Germinal center (tissue), 1 donor: ENCODE measurements at regions not wholly inside any gene's neighbourhood (a gene's known extent, or its start where the extent isn't known, plus 50 kb on each side); places are given as distances from the start of the nearest gene placed in this dataset.
"Not testable (repeated sequence)": the region's sequence is repeated elsewhere in the genome, so short reads cannot be mapped to it uniquely, and the experiment has no call there.

Experiments used
- DNase-seq: peaks from one replicate; pipeline ENCODE4 v3.0.0; 2012; ENCODE audit warnings: mixed read lengths, low spot score

DNA sequence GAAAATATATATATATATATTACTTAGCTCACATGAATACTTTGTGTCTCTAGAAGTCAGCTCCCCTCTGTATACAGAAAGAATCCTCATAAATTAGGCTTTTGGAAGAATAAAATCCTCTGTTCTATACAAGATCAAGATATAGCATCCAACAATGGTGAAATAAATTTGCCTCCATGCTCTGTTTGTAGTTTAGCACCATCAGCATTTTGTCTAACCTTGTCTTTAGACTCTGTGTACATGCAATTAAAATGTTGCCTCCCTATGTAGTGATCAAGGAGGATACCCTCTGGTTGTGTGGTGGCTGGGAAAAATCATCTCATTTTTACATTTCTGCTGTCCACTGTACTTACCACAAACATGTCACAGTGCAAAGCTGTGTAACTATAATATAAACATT is 189.7 kb downstream of the C7orf25 start:
- no peak for DNase-seq

DNA sequence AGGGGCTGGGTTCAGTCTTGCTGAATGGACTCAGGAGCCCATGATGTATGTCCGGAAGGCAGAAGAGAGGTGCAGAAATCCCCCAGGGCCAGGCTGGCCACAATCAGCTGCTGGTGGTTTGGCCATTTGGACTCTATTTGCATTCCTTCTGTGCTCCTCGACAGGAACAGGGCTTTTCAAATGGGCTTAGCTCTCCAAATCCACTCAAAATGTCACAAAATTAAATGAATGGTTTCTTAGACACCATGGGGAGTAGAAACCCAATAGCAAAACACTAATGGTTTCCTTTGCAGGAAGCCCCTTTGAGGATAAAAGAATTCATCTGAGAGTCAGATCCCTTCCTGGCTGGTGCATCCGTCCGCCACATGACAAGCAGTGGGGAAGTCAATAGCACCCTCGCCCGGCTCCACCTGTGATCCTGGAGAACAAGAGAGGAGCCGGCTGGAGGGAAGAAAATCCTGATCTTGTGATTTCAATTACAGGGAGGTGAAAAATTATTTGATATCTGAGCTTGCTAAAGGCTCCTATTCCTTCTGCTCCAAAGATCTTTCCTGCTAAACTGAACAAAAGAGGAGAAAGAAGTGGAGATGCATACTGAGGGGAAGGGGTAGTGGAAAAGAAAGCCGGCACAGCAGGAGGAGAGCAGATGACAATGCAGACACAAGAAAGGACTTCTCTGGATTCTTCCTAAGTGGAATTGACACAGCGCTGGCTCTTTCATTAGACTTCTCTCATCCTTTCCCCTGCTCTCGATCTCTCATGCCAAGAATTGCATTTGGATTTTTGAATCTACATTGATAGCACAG is 190.7 kb downstream of the C7orf25 start:
- no peak for DNase-seq

DNA sequence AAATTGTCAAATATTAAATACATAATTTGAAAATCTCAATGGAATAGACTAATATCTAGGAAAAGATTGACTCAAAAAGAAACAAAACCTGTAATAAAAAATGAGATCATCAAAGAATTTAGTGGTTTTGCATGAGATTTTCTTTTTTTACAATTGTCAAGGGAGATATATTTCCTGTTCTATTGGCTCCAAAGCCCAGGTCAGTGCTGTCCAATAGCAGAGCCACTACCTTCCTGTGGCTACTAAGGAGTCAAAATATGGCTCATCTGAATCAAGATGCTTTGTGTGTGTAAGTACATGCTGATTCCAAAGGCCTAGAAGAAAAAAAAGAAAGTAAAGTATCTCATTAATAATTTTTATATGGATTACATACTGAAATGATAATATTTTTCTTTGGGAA is 191.9 kb downstream of the C7orf25 start:
- DNase-seq: no peak

DNA sequence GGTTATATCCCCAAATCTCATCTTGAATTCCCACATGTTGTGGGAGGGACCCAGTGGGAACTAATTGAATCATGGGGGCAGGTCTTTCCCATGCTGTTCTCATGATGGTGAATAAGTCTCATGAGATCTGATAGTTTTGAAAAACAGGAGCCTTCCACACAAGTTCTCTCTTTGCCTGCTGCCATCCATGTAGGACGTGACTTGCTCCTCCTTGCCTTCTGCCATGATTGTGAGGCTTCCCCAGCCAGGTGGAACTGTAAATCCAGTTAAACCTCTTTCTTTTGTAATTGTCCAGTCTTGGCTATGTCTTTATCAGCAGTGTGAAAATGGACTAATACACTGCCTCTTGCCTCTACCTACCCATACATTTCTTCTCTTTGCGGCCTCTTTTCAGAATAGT is 193.4 kb downstream of the C7orf25 start:
- DNase-seq: not testable (repeated sequence)

DNA sequence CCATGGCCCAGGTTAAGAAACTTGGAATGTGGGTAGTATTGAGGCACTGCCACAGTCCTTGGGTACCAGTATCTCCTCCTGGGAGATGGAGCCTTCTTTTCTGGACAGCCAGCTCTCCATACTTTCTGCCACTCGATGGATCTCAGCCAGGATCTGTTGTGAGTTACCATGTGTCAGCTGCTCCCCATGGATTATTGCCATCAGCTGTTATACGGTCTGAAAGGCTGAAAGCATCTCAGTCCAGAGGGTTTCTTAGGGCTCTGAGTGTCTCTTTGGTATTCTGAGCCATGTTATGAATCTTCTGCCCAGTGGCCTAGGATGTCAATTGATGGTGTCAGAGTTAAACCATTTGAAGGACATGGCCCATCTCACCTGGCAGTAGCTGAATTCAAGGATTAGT is 197.5 kb downstream of the C7orf25 start:
- no peak for DNase-seq

DNA sequence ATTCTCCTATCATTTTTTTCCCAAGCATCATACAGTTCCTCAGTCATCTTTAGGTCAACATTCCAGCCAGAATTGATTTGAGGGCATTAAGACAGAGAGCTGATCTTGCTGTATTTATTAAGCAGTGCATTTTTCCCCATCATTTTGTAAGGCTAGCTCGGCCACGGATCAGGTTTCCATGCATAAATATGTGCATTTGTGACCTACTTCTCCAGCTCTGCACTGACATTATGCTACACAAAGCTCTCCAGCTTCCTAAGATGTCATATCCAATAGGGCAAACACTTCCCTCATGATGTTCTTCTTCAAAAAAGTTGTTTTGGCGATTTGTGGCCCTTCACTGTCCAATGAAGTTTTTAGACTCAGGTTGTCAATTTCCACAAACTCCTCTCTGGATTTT is 202.6 kb downstream of the C7orf25 start:
- DNase-seq: no peak

DNA sequence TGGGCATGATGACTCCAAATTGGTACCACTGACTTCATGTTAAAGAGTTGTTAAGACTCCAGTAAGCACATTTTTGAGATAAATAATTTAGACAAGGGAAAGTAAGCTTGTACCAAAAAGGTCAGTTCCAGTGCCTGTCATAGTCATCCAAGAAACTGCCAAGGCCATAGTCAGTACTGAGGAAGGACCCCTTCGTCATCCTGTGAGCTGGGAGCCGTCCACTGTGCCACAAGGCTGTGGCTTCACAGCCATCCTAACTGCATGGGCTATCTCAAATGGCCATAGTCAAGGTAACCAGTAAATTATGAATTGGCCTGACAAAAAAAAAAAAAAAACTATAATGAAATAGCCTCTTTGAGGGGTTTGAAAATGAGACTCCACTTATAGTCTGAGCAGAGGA is 207.2 kb downstream of the C7orf25 start:
- no peak for DNase-seq

DNA sequence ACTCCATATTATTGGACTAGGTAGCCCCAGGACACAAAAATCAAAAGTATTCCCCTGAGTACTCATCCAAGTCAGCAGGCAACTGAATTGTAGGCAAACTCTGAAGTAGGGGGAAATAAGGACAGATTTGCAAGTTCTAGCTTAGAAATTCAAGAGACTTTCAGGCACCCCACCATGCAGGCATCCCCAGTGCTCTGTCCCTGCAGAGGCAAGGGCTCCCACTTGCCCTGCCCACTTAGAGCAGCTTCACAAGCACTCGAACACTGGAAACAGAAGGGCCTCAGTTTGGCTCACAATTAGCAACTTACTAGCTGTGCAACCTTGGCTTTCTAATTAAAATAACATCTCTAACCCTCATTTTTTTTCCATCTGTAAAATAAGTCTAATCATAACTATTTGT is 209.2 kb downstream of the C7orf25 start:
- DNase-seq: no peak

DNA sequence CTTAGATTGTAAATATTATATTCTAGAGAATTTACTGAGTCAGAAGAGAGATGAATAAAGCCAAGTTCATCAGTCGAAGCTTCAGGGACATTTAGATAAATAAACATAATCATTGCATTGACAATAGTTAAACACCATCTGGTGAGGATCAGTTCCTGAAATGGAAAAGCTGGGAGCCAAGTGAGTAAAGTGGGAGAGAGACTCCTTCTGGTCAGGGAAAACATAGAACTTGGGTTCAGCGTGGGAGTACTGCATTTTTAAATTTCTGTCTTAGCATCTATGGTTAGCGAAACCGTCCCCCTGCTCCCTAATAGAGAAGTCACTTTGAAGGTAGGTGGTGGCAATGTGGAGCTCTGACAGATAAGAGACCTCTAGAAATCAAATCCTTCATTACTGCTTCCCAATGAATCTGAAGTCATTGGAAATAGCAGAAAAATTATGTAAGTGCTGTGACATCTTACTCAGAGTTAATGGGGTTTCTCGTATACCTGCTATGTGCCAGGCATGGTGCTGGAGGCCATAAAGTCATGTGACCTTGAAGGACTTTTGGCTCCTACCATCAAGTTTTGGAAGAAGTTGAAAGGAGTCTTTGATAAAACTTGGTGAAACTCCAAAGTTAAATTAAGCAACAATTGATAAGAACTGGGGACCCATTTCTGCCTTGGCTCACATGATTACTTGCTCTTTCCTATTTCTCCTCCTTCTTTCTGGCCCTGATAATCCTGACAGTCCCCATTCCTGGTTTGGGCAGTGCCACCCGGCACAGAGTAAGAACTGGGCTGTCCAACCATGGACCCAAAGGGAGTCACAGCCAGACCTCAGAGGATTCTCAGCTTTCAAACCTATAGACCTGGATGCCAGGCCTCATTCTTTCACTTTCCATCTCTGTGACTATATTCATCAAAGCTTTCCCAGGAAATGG is 211.2 kb downstream of the C7orf25 start:
- DNase-seq: no peak

DNA sequence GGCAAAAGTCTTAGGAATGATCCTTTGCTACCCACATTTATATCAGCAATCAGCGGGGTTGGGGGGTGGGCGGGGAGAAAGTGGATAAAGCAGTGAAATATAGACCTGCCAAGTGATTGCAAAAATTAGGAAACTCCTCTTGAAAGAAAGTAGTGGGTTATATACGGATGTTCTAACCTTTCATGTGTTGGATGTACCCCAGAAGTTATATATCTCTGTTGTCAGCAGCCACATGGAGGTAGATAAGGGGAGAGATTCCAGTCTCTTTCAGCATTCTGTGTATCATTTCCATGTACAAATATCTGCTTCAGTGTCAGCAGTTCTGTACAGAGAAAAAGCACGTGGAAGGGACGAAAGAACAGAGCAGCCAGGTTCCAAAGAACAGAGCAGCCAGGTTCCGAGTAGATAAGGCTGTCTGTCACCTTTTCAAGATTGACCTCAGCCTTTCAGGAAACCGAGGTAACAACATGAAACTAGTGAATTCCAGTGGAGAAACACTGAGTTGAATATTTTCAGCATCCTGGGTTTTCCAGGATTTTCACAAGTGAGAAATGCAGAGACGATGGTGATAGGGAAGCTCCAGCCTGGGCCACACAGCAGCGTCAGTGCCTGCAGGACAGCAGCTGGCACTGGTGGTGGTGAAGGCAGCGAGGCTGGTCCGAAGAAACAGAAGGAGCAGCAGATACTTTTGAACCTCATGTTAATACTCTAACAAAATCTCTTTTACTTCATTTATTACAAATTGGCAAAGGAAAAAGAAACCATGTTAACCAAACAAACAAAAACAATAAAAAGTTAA is 212.3 kb downstream of the C7orf25 start:
- no peak for DNase-seq

DNA sequence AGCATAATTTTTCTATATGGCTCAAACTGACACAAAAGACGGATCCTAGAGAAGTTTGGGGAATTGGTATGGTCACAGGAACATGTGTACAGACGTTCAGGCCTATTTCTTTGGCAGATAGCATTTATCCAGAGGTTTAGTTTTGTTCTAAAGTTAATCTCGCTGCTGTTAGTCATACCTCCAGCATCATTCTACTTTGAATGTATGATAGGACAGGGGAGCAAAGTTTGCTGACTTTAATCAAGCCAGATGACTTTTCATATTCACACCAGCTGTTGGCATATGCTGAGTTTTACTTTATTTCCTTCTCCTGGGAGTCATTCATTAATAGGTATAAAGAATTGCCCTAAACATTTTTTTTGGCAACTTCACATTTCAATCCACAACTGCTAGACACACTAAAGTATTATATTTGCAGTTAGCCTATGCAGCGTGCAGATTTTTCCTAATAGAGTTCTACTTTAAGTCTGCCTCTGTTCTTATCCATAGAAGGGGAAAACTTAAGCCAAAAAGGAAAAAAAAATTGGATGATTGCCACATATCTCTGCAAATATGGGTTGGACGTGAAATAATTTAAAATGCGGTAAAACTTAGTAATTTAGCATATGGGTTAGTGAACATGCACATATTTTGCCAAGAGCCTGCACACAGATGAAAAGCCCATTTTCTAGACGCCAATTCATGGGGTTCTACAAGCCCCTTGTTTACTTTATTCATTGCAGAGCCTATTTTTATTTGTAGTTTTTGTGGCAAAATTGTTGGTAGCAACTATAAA is 213.1 kb downstream of the C7orf25 start:
- no peak for DNase-seq

DNA sequence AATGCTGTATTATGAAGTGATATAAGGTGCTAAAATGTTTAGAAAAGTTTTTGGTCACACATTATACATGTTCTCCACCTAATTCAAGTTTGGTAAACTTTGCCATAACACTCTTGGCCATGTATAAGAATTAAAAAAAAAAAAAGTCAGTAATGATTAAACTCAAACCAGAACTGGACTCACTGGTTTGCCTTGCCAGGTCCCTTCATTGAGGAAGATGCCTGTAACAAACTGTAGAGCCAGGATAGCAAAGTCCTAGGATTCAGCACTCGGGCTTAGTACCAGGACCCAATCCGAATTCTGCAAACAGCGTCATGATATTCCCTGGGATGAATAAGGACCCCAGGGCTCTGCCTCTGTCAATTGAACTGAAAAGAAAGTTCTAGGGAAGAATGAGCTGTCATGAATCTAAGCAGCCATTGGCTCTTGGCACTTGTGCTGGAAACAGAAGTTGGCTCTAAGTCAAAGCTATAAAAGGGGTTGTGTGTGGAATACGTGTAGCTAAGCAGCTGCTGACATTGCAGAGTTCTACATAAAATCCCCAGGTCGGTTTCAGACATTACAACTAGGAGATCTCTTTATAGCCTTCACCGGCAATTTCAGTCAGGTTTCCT is 216.9 kb downstream of the C7orf25 start:
- no peak for DNase-seq

DNA sequence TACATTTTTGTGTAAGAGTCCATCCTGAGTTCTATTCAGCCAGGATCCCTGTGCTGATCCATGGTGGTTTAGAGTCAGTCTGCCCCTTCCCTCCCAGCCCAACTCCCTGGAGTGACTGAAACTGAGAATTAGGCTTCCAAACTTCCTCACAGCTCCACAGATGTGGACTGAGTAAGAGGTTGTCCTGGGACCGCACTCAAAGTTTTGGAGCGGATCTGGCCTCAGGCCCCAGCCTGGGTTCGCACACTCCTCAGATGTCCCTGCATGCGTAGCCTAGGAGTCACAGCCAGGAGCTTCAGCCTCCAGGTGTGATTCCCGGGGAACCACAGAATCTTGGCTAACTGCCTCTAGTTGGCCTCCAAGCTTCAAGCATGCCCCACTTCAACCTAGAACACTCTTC is 218.1 kb downstream of the C7orf25 start:
- no peak for DNase-seq

DNA sequence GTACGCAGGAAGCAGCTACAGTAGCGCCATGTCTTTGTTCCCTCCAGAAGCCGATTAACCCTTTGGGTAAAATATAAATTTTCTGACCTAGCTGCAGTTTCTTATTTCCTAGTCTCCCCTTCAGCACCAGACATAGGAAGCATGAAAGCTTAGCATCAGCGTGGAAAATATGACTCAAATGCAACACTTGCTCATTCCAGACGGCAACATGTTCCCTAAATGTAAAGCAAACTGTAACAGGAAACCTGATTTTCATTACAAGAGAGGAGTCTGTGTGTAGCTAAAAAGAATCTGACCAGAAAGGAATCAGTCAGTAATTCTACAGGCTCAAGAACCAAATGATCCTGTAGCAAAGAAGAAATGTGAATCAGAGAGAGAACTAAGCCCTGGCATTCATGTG is 219.2 kb downstream of the C7orf25 start:
- no peak for DNase-seq

DNA sequence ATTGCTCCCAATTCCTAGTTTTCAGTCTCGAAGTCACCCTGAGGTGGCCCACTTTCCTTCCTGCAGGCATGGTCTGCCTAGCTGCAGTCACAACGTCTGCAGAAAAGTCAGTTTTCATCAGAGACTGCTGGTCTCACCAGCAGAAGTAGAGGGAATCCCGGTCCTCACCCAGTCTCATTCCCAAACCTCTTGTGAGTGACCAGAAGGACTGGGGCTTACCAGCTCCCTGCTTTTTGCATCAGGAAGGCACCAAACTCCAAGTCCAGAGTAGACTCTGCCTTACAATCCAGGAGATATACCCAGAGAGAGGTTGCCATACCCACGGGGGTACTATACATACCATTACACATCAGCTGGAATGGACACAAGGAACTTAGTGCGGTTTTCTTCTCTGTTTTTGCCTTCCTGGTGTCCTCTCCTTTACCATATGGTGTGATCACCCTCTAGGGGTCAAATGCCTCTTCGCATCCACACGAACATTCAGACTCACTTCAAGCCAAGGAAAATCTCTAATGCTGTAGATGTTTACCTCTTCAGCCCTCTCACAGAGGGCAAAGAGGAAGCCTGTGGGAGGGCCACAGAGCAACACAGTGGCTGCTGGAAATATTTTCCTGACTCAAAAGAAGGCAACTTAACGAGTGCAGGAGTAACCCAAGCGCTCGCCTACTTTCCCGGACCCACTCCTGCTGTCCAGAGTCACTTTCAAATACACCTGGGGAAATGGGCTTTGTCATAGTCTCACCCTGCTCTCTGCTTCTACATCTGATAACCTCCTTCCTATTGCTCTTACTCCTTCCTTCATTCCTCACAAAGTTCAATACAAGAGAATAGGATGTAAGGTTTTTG is 220.9 kb downstream of the C7orf25 start:
- no peak for DNase-seq

DNA sequence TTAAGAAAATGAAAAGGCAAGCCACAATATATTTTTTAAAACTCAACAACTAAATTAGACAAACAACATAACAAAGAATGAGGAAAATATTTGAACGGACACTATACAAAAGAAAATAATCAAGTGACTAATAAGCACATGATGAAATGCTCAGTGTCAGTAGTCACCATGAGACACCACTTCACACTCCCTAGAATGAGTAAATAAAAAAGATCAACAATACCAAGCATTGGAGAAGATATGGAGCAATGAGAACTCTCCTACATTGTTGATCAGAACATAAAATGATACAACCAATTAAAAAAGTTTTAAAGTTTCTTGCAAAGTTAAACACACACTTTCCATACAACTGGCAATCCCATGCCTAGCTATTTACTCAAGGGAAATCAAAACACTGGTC is 222.2 kb downstream of the C7orf25 start:
- no peak for DNase-seq

DNA sequence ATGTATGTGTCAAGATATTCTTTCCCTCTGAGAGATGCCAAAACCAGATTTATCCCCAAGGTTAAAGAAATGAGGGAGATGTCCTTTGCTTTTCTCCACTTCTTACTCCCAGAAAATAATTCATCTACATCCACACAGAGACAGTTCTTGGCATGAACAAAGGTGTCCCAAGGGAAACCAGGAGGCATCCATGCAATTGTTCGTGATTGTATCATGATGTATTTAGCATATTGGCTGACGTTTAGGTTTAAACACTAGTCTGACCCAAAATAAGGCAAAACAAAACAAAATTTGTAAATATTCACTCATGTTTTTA is 223.9 kb downstream of the C7orf25 start:
- DNase-seq: no peak

DNA sequence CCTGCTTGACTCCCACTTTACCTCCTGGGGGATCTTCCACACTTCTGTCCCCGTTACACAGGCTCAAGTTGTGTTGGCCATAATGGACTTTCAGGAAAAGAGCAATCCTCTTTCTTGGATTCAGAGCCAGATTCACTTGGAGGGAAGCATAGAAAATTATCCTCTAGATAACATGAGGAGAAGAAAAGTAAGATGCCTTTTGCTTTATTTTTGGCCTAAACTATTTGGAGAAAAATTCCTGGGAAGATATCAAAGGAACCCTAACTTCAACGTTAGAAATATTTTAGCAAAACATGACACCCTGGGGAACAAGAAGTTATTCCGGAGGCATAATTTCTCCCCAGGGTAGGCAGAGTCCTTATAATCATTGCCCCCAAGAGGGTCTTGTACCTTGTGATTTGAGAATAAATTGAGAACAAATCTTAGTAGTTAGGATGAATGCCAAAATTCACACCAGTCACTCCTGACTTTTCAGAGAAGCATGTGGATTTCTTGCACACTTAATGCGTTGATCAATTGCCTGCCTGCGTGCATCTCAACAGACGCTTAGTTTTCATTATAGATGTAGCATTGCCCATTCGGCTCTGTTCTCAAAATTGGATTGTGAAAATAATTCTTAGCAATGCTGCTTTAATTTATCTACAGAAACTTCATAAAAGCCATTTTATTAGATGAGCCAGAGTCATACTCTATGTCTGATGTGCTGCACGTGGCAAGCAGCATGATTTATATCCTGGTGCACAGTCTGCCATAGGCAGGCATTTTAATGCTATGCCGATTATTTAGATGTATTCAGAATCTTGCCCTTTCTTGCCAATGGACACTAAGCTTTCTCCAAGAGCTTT is 224.4 kb downstream of the C7orf25 start:
- DNase-seq: no peak

DNA sequence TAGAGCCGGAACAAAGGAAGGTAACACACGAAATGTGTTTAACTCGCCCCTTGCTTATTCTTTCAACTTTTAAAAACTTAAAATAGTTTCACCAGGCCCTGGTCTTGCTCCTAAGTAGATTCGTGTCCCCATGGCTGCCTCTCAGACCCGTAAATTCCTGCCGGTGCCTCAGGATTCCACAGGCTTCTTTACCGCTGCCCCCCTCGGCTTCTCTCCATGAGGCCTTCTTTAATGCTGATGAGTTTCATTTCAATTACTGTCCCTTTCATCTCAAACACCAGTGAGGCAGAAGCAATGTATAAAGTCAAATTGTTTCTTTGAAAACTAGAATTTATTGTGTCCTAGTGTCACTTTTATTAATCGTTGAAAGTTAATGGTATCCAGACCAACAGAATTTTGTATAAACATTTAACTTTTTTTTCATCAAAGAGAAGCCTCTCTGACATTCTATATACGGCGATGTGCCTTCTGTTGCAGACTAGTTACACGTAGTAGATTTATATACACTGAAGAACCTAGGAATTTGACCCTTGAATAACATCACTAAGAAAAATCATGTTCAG is 225.2 kb downstream of the C7orf25 start:
- no peak for DNase-seq
